ENCODE measurements at regions not wholly inside any gene's neighbourhood (a gene's known extent, or its start where the extent isn't known, plus 50 kb on each side); places are given as distances from the start of the nearest gene placed in this dataset.

- peak overlapping the region in 7 of 21 experiments; percentile 17 to 80 (median 46) for H3K27ac ChIP-seq
- no peak overlapping the region for H3K4me3 ChIP-seq
Observed at GRCh38 chr2:9779596-9780264, 63.5 kb upstream of the TAF1B start.

- Histone ChIP-seq H3K27ac (peak overlapping the region in 18 of 21 experiments; percentile 16 to 80 (median 57)), H3K4me3 (no peak overlapping the region)
Observed at GRCh38 chr2:9780368-9781130, 62.7 kb upstream of the TAF1B start.

- H3K4me3 ChIP-seq: no peak overlapping the region
- H3K27ac ChIP-seq: peak overlapping the region in 17 of 21 experiments; percentile 20 to 84 (median 69)
Observed at GRCh38 chr2:9781252-9781651, 62.0 kb upstream of the TAF1B start.

- Histone ChIP-seq H3K27ac (peak overlapping the region in 19 of 21 experiments; percentile 17 to 84 (median 70)), H3K4me3 (no peak overlapping the region)
Observed at GRCh38 chr2:9782197-9782719, 61.0 kb upstream of the TAF1B start.

GRCh38 chr2:9789371-9789770 lies 53.9 kb upstream of the TAF1B start:
- H3K4me3 ChIP-seq: no peak overlapping the region
- H3K27ac ChIP-seq: no peak overlapping the region

GRCh38 chr2:9790702-9791225 lies 52.5 kb upstream of the TAF1B start:
- Histone ChIP-seq H3K27ac (no peak overlapping the region), H3K4me3 (no peak overlapping the region)

GRCh38 chr2:9791711-9792110 lies 51.6 kb upstream of the TAF1B start:
- H3K27ac ChIP-seq: no peak overlapping the region
- H3K4me3 ChIP-seq: no peak overlapping the region

- no peak overlapping the region for H3K27ac ChIP-seq
- no peak overlapping the region for H3K4me3 ChIP-seq
Observed at GRCh38 chr2:9793156-9793917, 49.9 kb upstream of the TAF1B start.
